Osteocyte (in vitro differentiated cells): ENCODE measurements at regions not wholly inside any gene's neighbourhood (a gene's known extent, or its start where the extent isn't known, plus 50 kb on each side); places are given as distances from the start of the nearest gene placed in this dataset.

ENCODE experiments used
- DNase-seq: peaks from one replicate; pipeline ENCODE4 v3.0.0; 2021; ENCODE audit warnings: mixed read lengths; ENCODE audit not compliant: unreplicated experiment; ENCODE audit errors: extremely low spot score
- H3K27ac Mint-ChIP-seq: one replicate; pipeline ENCODE4 v1.8.0; 2021; ENCODE audit warnings: mild to moderate bottlenecking, mixed read lengths; ENCODE audit not compliant: unreplicated experiment
- H3K27me3 Mint-ChIP-seq: one replicate; pipeline ENCODE4 v1.8.0; 2021; ENCODE audit warnings: mixed read lengths; ENCODE audit not compliant: unreplicated experiment
- H3K36me3 Mint-ChIP-seq: one replicate; pipeline ENCODE4 v1.8.0; 2021; ENCODE audit warnings: mixed read lengths; ENCODE audit not compliant: unreplicated experiment
- H3K4me1 Mint-ChIP-seq: one replicate; pipeline ENCODE4 v1.8.0; 2021; ENCODE audit warnings: mixed read lengths; ENCODE audit not compliant: unreplicated experiment
- H3K4me3 Mint-ChIP-seq: one replicate; pipeline ENCODE4 v1.8.0; 2021; ENCODE audit warnings: mild to moderate bottlenecking, moderate library complexity, mixed read lengths; ENCODE audit not compliant: unreplicated experiment
- H3K9me3 Mint-ChIP-seq: one replicate; pipeline ENCODE4 v1.8.0; 2021; ENCODE audit warnings: mixed read lengths; ENCODE audit not compliant: unreplicated experiment
- CTCF ChIP-seq: fragments of 200-600 bp; sonication (generic); IDR thresholded peaks from 2 replicates; pipeline ENCODE4 v1.5.0; 2021; ENCODE audit warnings: antibody characterized with exemption, mild to moderate bottlenecking, moderate library complexity

- Mint-ChIP-seq H3K4me1 (peaks cover 49% of the 10 kb centered on the region), H3K9me3 (no peaks in the 10 kb centered on the region), H3K27ac (peak overlapping the region; percentile 71), H3K36me3 (peaks cover 2% of the 10 kb centered on the region), H3K27me3 (no peaks in the 10 kb centered on the region), H3K4me3 (peak overlapping the region; percentile 0)
- no peak for TF ChIP-seq CTCF
- peak; percentile 96 for DNase-seq
Observed at GRCh38 chr2:19801367-19802080, 100.3 kb downstream of the TTC32 start.

- Mint-ChIP-seq H3K4me1 (peaks cover 43% of the 10 kb centered on the region), H3K27ac (peak overlapping the region; percentile 71), H3K27me3 (no peaks in the 10 kb centered on the region), H3K36me3 (peaks cover 2% of the 10 kb centered on the region), H3K4me3 (no peak overlapping the region), H3K9me3 (no peaks in the 10 kb centered on the region)
- TF ChIP-seq CTCF: no peak
- DNase-seq: no peak
Observed at GRCh38 chr2:19800796-19801195, 101.0 kb downstream of the TTC32 start.

- Mint-ChIP-seq H3K4me1 (peaks cover 38% of the 10 kb centered on the region), H3K36me3 (no peaks in the 10 kb centered on the region), H3K27me3 (no peaks in the 10 kb centered on the region), H3K27ac (peak overlapping the region; percentile 66), H3K9me3 (no peaks in the 10 kb centered on the region), H3K4me3 (no peak overlapping the region)
- DNase-seq: no peak
- TF ChIP-seq CTCF: no peak
Observed at GRCh38 chr2:19799881-19800780, 101.7 kb downstream of the TTC32 start.

GRCh38 chr2:19797871-19798270, 103.9 kb downstream of the TTC32 start:
- Mint-ChIP-seq H3K4me3 (no peak overlapping the region), H3K27ac (no peak overlapping the region), H3K36me3 (no peaks in the 10 kb centered on the region), H3K9me3 (no peaks in the 10 kb centered on the region), H3K4me1 (peaks cover 30% of the 10 kb centered on the region), H3K27me3 (no peaks in the 10 kb centered on the region)
- no peak for TF ChIP-seq CTCF
- DNase-seq: no peak

- Mint-ChIP-seq H3K9me3 (no peaks in the 10 kb centered on the region), H3K27ac (no peak overlapping the region), H3K27me3 (no peaks in the 10 kb centered on the region), H3K36me3 (no peaks in the 10 kb centered on the region), H3K4me3 (no peak overlapping the region), H3K4me1 (peaks cover 26% of the 10 kb centered on the region)
- no peak for DNase-seq
- no peak for TF ChIP-seq CTCF
Observed at GRCh38 chr2:19797243-19797810, 104.5 kb downstream of the TTC32 start.
